GM12878 (cell line): ENCODE measurements at regions not wholly inside any gene's neighbourhood (a gene's known extent, or its start where the extent isn't known, plus 50 kb on each side); places are given as distances from the start of the nearest gene placed in this dataset.

Source experiments
- ATAC-seq: fragments of 200-7000 bp; cut with Tn5 transposase; 3 replicates; pipeline ENCODE4 v1.9.1; 2020; ENCODE audit warnings: mild to moderate bottlenecking, moderate library complexity
- BruUV-seq: library from RNA; stranded (reverse); fragments of 400-500 nt; replicated peaks from 2 replicates; lab custom pipeline; 2021; lab: Mats Ljungman, UMichigan
- CTCF ChIA-PET: fragments of 300-600 bp; sonication (Branson Sonifier 250); formaldehyde crosslinking; extraction: SDS; loops from one replicate; lab custom pipeline; 2021; ENCODE audit warnings: inconsistent platforms; lab: Yijun Ruan, JAX
- POLR2A ChIA-PET: fragments of 350-600 bp; formaldehyde crosslinking; extraction: SDS; loops from one replicate; lab custom pipeline; 2021; ENCODE audit warnings: inconsistent platforms; lab: Charles Lee
- RAD21 ChIA-PET: fragments of 300-600 bp; sonication (Branson Sonifier 250); formaldehyde crosslinking; loops from one replicate; lab custom pipeline; 2023; ENCODE audit warnings: antibody characterized with exemption; ENCODE audit not compliant: unreplicated experiment; lab: Charles Lee
- SMC1A ChIA-PET: fragments of 300-600 bp; sonication (Branson Sonifier 250); formaldehyde crosslinking; loops from one replicate; lab custom pipeline; 2023; ENCODE audit not compliant: unreplicated experiment, uncharacterized antibody; lab: Charles Lee
- DNase-seq: peaks from one replicate; pipeline ENCODE4 v3.0.0-alpha.2; 2011; ENCODE audit warnings: low read depth, low spot score
- FAIRE-seq: peaks from 3 replicates; lab custom pipeline; 2011; peaks lifted over from hg19 to GRCh38; lab: Jason Lieb, UNC
- H2AFZ ChIP-seq: 2 replicates; pipeline ENCODE4 v1.6.0; 2011; ENCODE audit warnings: low read depth, low read length, control low read depth; ENCODE audit not compliant: control insufficient read depth
- H3K27ac ChIP-seq: 2 replicates; pipeline ENCODE4 v1.5.1; 2011; ENCODE audit warnings: control low read depth; ENCODE audit not compliant: control insufficient read depth, insufficient read depth
- H3K27me3 ChIP-seq, 2 experiments: replicated peaks in 1 of 2; 2 replicates each; pipeline versions ENCODE4 v1.6.0 to v1.6.1; 2011; ENCODE audit warnings: low read length in 1 of 2; ENCODE audit not compliant: control insufficient read depth in 2 of 2, insufficient read depth in 2 of 2
- H3K36me3 ChIP-seq, 2 experiments: 2 replicates each; pipeline ENCODE4 v1.5.1; 2011; ENCODE audit warnings: low read length in 1 of 2; ENCODE audit not compliant: control insufficient read depth in 2 of 2, insufficient read depth in 2 of 2
- H3K4me1 ChIP-seq: 2 replicates; pipeline ENCODE4 v1.6.1; 2011; ENCODE audit warnings: mild to moderate bottlenecking, low read length, moderate library complexity, mixed read lengths; ENCODE audit not compliant: control insufficient read depth, insufficient read depth
- H3K4me2 ChIP-seq: 2 replicates; pipeline ENCODE4 v1.6.0; 2011; ENCODE audit warnings: control low read depth; ENCODE audit not compliant: control insufficient read depth, insufficient read depth
- H3K4me3 ChIP-seq: fragments of 200-600 bp; sonication (generic); 2 replicates; pipeline ENCODE4 v1.5.1; 2016
- H3K79me2 ChIP-seq: 2 replicates; pipeline ENCODE4 v1.6.0; 2011; ENCODE audit warnings: low read length; ENCODE audit not compliant: control insufficient read depth, insufficient read depth
- H3K9ac ChIP-seq: 2 replicates; pipeline ENCODE4 v1.8.0; 2011; ENCODE audit warnings: low read length, control low read depth, mixed read lengths; ENCODE audit not compliant: control insufficient read depth, insufficient read depth
- H3K9me3 ChIP-seq: replicated peaks from 3 replicates; pipeline ENCODE4 v1.5.1; 2011; ENCODE audit warnings: mild to moderate bottlenecking, low read length; ENCODE audit not compliant: control insufficient read depth, insufficient read depth
- H4K20me1 ChIP-seq: 2 replicates; pipeline ENCODE4 v1.6.0; 2011; ENCODE audit not compliant: control insufficient read depth, insufficient read depth
- CBX3 ChIP-seq: fragments of 200-600 bp; sonication (generic); IDR thresholded peaks from 2 replicates; pipeline ENCODE4 v1.6.1; 2016; ENCODE audit warnings: low read depth, borderline replicate concordance
- REST ChIP-seq: IDR thresholded peaks from 2 replicates; pipeline ENCODE4 v1.6.1; 2012; ENCODE audit warnings: mild to moderate bottlenecking, low read depth, low read length
- STAT3 ChIP-seq: IDR thresholded peaks from 2 replicates; pipeline ENCODE4 v1.6.1; 2011; ENCODE audit warnings: low read depth, low read length, improper control_type of control experiment
- YBX1 ChIP-seq: fragments of 450-650 bp; IDR thresholded peaks from 2 replicates; pipeline ENCODE4 v1.6.1; 2016; ENCODE audit warnings: antibody characterized with exemption
- ZBTB33 ChIP-seq: fragments of 450-650 bp; IDR thresholded peaks from 2 replicates; pipeline ENCODE4 v1.6.1; 2017; ENCODE audit warnings: mild to moderate bottlenecking
- WGBS: methylation state at CpG from one replicate; pipeline ENCODE4 v1.1.6; 2016; ENCODE audit warnings: low lambda C conversion rate; ENCODE audit not compliant: insufficient replicate concordance, insufficient coverage; ENCODE audit errors: missing lambda C conversion rate; 5-methylcytosine and 5-hydroxymethylcytosine counted together
- in situ Hi-C: fragments of 300-500 bp; cut with MboI; formaldehyde crosslinking; loops from 9 replicates; pipeline ENCODE4 v1.14.3; 2018; ENCODE audit warnings: mixed read lengths
- intact Hi-C: fragments of 100-400 bp; cut with micrococcal nuclease; formaldehyde crosslinking; loops from one replicate; pipeline ENCODE4 v1.14.2; 2022; ENCODE audit not compliant: unreplicated experiment
- TF ChIP-seq, protein P1 (sequence below): fragments of 450-650 bp; IDR thresholded peaks from 2 replicates; pipeline ENCODE4 v1.6.1; 2016; ENCODE audit warnings: mild to moderate bottlenecking

DNA sequence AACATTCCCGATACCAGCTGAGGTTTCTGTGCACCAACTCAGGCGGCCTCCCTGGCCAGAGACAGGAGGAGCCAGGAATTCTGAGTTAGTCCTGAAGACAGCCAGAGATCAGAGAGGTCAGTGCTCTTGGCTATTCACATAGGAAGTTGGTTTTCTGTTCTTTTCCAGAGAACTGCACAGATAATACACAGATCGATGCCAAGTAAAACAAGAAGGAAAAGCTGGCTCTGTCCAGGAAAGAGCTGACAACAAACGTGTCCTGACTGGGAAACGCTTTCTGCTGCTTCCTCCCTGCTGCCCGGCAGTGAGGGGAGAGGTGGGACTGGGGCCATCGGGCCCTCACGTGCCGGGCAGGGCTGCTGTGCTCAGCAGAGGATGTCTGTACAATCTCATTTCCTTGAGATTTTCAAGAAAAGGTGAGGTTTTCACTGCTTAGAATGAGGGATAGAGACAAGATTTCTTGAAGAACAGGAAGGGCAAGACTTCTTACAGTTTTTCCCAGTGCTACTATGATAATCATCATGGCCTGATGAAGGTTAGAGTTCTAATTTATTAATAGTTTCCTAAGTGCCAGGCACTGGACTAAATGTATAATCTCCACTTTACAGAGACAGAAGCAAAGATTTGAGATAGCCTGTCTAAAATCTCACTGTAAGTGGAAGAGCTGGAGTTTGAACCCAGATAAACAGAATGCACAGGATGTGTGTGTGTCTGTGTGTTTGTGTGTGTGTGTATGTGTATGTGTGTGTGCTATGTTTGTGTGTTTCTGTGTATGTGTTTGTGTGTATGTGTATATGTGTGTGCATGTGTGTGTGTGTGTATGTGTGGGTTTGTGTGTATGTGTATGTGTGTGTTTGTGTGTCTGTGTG, 211.0 kb upstream of the RAB4A start:
- Histone ChIP-seq H3K9me3 (no peaks in the 10 kb centered on the region), H3K36me3 (no peaks in the 10 kb centered on the region), H3K79me2 (no peaks in the 10 kb centered on the region), H3K9ac (no peak overlapping the region), H2AFZ (no peak overlapping the region), H3K27me3 (peaks cover 5 to 7% of the 10 kb centered on the region in 2 experiments; a peak in 3 of 4 replicates), H3K4me1 (no peaks in the 10 kb centered on the region), H3K4me3 (no peak overlapping the region), H3K27ac (no peak overlapping the region), H3K4me2 (no peak overlapping the region), H4K20me1 (no peaks in the 10 kb centered on the region)
- ATAC-seq (no peak), DNase-seq (no peak), FAIRE-seq (no peak)
- SMC1A ChIA-PET: no interaction called here
- in situ Hi-C loops: no loop called here
- TF ChIP-seq ZBTB33: no peak
- no peak for TF ChIP-seq YBX1
- TF ChIP-seq CBX3: no peak
- TF ChIP-seq, protein P1, sequence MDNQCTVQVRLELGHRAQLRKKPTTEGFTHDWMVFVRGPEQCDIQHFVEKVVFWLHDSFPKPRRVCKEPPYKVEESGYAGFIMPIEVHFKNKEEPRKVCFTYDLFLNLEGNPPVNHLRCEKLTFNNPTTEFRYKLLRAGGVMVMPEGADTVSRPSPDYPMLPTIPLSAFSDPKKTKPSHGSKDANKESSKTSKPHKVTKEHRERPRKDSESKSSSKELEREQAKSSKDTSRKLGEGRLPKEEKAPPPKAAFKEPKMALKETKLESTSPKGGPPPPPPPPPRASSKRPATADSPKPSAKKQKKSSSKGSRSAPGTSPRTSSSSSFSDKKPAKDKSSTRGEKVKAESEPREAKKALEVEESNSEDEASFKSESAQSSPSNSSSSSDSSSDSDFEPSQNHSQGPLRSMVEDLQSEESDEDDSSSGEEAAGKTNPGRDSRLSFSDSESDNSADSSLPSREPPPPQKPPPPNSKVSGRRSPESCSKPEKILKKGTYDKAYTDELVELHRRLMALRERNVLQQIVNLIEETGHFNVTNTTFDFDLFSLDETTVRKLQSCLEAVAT: no peak
- no peak for TF ChIP-seq REST
- no peak for TF ChIP-seq STAT3
- RAD21 ChIA-PET: no interaction called here
- CTCF ChIA-PET: no interaction called here
- BruUV-seq: no TSS peak
- WGBS: 38% methylated on average over 9 of the region's 9 CpGs
- POLR2A ChIA-PET: no interaction called here
- intact Hi-C loops: no loop called here
